Keratinocyte (primary cell): ENCODE measurements at regions not wholly inside any gene's neighbourhood (a gene's known extent, or its start where the extent isn't known, plus 50 kb on each side); places are given as distances from the start of the nearest gene placed in this dataset.
"Not testable (repeated sequence)": the region's sequence is repeated elsewhere in the genome, so short reads cannot be mapped to it uniquely, and the experiment has no call there.

Experiments used
- DNase-seq: peaks from one replicate; pipeline ENCODE4 v3.0.0-alpha.2; 2011; ENCODE audit warnings: low read depth, missing footprints, low spot score
- FAIRE-seq: peaks from 2 replicates; lab custom pipeline; 2011; peaks lifted over from hg19 to GRCh38; lab: Jason Lieb, UNC
- H2AFZ ChIP-seq: 2 replicates; pipeline ENCODE4 v1.6.0; 2012; ENCODE audit warnings: low read length, control low read depth, inconsistent platforms; ENCODE audit not compliant: control insufficient read depth
- H3K27ac ChIP-seq: 2 replicates; pipeline ENCODE4 v1.5.1; 2011; ENCODE audit warnings: low read length; ENCODE audit not compliant: control insufficient read depth, insufficient read depth
- H3K27me3 ChIP-seq: 3 replicates; pipeline ENCODE4 v1.6.0; 2011; ENCODE audit warnings: low read length; ENCODE audit not compliant: control insufficient read depth, insufficient read depth; ENCODE audit errors: extremely low read depth
- H3K36me3 ChIP-seq, 2 experiments: 2 replicates in 1 of 2; 3 replicates in 1 of 2; pipeline ENCODE4 v1.5.1; 2011; ENCODE audit warnings: low read length in 2 of 2, mild to moderate bottlenecking in 1 of 2; ENCODE audit not compliant: control insufficient read depth in 2 of 2, insufficient read depth in 2 of 2; ENCODE audit errors: extremely low read depth in 1 of 2
- H3K4me1 ChIP-seq: 3 replicates; pipeline ENCODE4 v1.5.1; 2011; ENCODE audit warnings: low read length; ENCODE audit not compliant: control insufficient read depth, insufficient read depth; ENCODE audit errors: extremely low read depth
- H3K4me2 ChIP-seq: 3 replicates; pipeline ENCODE4 v1.6.0; 2011; ENCODE audit warnings: low read depth, low read length; ENCODE audit not compliant: control insufficient read depth, insufficient read depth; ENCODE audit errors: extremely low read depth
- H3K4me3 ChIP-seq, 3 experiments: fragments of 200-600 bp in 1 of 3; sonication (generic) in 1 of 3; 2 replicates in 2 of 3; 3 replicates in 1 of 3; pipeline ENCODE4 v1.5.1; 2011 to 2016; ENCODE audit warnings: low read length in 3 of 3, mild to moderate bottlenecking in 3 of 3, control low read depth in 2 of 3, inconsistent platforms in 1 of 3, low read depth in 1 of 3, mixed read lengths in 1 of 3, mixed run types in 1 of 3, moderate library complexity in 1 of 3; ENCODE audit not compliant: control insufficient read depth in 2 of 3, insufficient read depth in 2 of 3; ENCODE audit errors: extremely low read depth in 1 of 3
- H3K79me2 ChIP-seq: 2 replicates; pipeline ENCODE4 v1.6.0; 2012; ENCODE audit warnings: low read length; ENCODE audit not compliant: control insufficient read depth, insufficient read depth
- H3K9ac ChIP-seq: 3 replicates; pipeline ENCODE4 v1.6.0; 2011; ENCODE audit warnings: low read length; ENCODE audit not compliant: control insufficient read depth, insufficient read depth; ENCODE audit errors: extremely low read depth
- H3K9me1 ChIP-seq: 3 replicates; pipeline ENCODE4 v1.6.0; 2011; ENCODE audit warnings: low read length; ENCODE audit not compliant: control insufficient read depth, insufficient read depth; ENCODE audit errors: extremely low read depth
- H3K9me3 ChIP-seq: 2 replicates; pipeline ENCODE4 v1.5.1; 2012; ENCODE audit warnings: low read depth, low read length; ENCODE audit not compliant: control insufficient read depth
- H4K20me1 ChIP-seq: 3 replicates; pipeline ENCODE4 v1.6.0; 2011; ENCODE audit warnings: low read length; ENCODE audit not compliant: control insufficient read depth, insufficient read depth; ENCODE audit errors: extremely low read depth
- CTCF ChIP-seq, 3 experiments: IDR thresholded peaks in 1 of 3; conservative IDR thresholded peaks in 1 of 3; optimal IDR thresholded peaks in 1 of 3; 2 replicates in 2 of 3; 3 replicates in 1 of 3; pipeline versions ENCODE3 to v1.5.1; 2011; ENCODE audit warnings: low read length in 3 of 3, mild to moderate bottlenecking in 3 of 3, moderate library complexity in 2 of 3, control low read depth in 1 of 3, inconsistent platforms in 1 of 3; ENCODE audit not compliant: insufficient read depth in 2 of 3; ENCODE audit errors: extremely low read depth in 1 of 3
- EZH2 ChIP-seq: IDR thresholded peaks from one replicate; pipeline ENCODE4 v1.6.1; 2012; ENCODE audit warnings: inconsistent platforms, mild to moderate bottlenecking, low read length, moderate library complexity
- dilution Hi-C: fragments of 300-500 bp; cut with MboI; formaldehyde crosslinking; loops from one replicate; pipeline ENCODE4 v1.7.0; 2020; ENCODE audit warnings: low sequenced_read_pairs; ENCODE audit not compliant: extremely low pct_ligation_motif_present

GRCh38 chr7:68627247-68627864 is 970.9 kb upstream of the AUTS2 start:
- no peaks in the 10 kb centered on the region for H3K4me1 ChIP-seq
- H4K20me1 ChIP-seq: no peaks in the 10 kb centered on the region
- H3K9me1 ChIP-seq: no peaks in the 10 kb centered on the region
- H3K4me2 ChIP-seq: no peak overlapping the region
- dilution Hi-C loops: no loop called here
- H3K4me3 ChIP-seq: no peak overlapping the region
- no peaks in the 10 kb centered on the region for H3K36me3 ChIP-seq
- TF ChIP-seq EZH2: no peak
- no peak for TF ChIP-seq CTCF (optimal IDR thresholded peaks at IDR 0.05 in 1 of 3, IDR thresholded peaks at IDR 0.05 in 1 of 3, conservative IDR thresholded peaks at IDR 0.05 in 1 of 3; ENCODE audit: extremely low read depth in 1 of 3, insufficient read depth in 2 of 3, low read length in 3 of 3)
- H3K9ac ChIP-seq: no peak overlapping the region
- H3K27ac ChIP-seq: no peak overlapping the region
- FAIRE-seq: no peak
- no peak overlapping the region for H2AFZ ChIP-seq
- no peak for DNase-seq
- H3K9me3 ChIP-seq: no peaks in the 10 kb centered on the region
- no peaks in the 10 kb centered on the region for H3K79me2 ChIP-seq
- H3K27me3 ChIP-seq: no peaks in the 10 kb centered on the region

- H2AFZ ChIP-seq, H3K4me3 ChIP-seq, H3K9me3 ChIP-seq, H3K4me1 ChIP-seq, H3K9ac ChIP-seq, dilution Hi-C loops, FAIRE-seq, H3K27ac ChIP-seq, DNase-seq, H3K9me1 ChIP-seq, H3K27me3 ChIP-seq, H3K36me3 ChIP-seq, H3K79me2 ChIP-seq, H3K4me2 ChIP-seq, H4K20me1 ChIP-seq: not testable (repeated sequence)
Observed at GRCh38 chr7:68630914-68631313, 967.4 kb upstream of the AUTS2 start.

- Histone ChIP-seq H3K27ac (no peak overlapping the region), H4K20me1 (no peaks in the 10 kb centered on the region), H3K4me2 (no peak overlapping the region), H3K79me2 (no peaks in the 10 kb centered on the region), H3K4me3 (no peak overlapping the region), H3K9ac (no peak overlapping the region), H3K27me3 (no peaks in the 10 kb centered on the region), H2AFZ (no peak overlapping the region), H3K9me1 (no peaks in the 10 kb centered on the region), H3K9me3 (no peaks in the 10 kb centered on the region), H3K36me3 (no peaks in the 10 kb centered on the region), H3K4me1 (no peaks in the 10 kb centered on the region)
- dilution Hi-C loops: no loop called here
- FAIRE-seq: no peak
- TF ChIP-seq EZH2 (no peak), CTCF (optimal IDR thresholded peaks at IDR 0.05 in 1 of 3, IDR thresholded peaks at IDR 0.05 in 1 of 3, conservative IDR thresholded peaks at IDR 0.05 in 1 of 3; ENCODE audit: extremely low read depth in 1 of 3, insufficient read depth in 2 of 3, low read length in 3 of 3) (no peak)
- no peak for DNase-seq
Observed at GRCh38 chr7:68640103-68640502, 958.2 kb upstream of the AUTS2 start.
